Panc1 (cell line): ENCODE measurements at regions not wholly inside any gene's neighbourhood (a gene's known extent, or its start where the extent isn't known, plus 50 kb on each side); places are given as distances from the start of the nearest gene placed in this dataset.

Source experiments
- ATAC-seq: fragments of 200-7000 bp; cut with Tn5 transposase; 2 replicates; pipeline ENCODE4 v1.9.1; 2020; ENCODE audit warnings: mild to moderate bottlenecking, moderate library complexity
- BruUV-seq: library from RNA; stranded (reverse); fragments of 400-500 nt; replicated peaks from 2 replicates; lab custom pipeline; 2021; lab: Mats Ljungman, UMichigan
- CTCF ChIA-PET: fragments of 300-600 bp; sonication (Branson Sonifier 250); formaldehyde crosslinking; loops from one replicate; lab custom pipeline; 2022; ENCODE audit warnings: antibody characterized with exemption; lab: Charles Lee
- POLR2A ChIA-PET: fragments of 300-600 bp; sonication (Branson Sonifier 250); formaldehyde crosslinking; loops from one replicate; lab custom pipeline; 2022; ENCODE audit warnings: antibody characterized with exemption; lab: Charles Lee
- DNase-seq: peaks from one replicate; pipeline ENCODE4 v3.0.0-alpha.2; 2010; ENCODE audit warnings: low read depth, low spot score
- H3K27ac ChIP-seq: 2 replicates; pipeline ENCODE4 v1.5.1; 2011; ENCODE audit warnings: mild to moderate bottlenecking, low read length, inconsistent platforms
- H3K27me3 ChIP-seq: fragments of 200-500 bp; sonication (Bioruptor generic); 2 replicates; pipeline ENCODE4 v1.6.0; 2014; ENCODE audit warnings: low read length, inconsistent platforms; ENCODE audit not compliant: control insufficient read depth, insufficient read depth
- H3K36me3 ChIP-seq: fragments of 200-500 bp; sonication (Bioruptor generic); 2 replicates; pipeline ENCODE4 v1.5.1; 2014; ENCODE audit warnings: inconsistent platforms, mild to moderate bottlenecking, low read length, moderate library complexity; ENCODE audit not compliant: control insufficient read depth, insufficient read depth
- H3K4me1 ChIP-seq: 2 replicates; pipeline ENCODE4 v1.5.1; 2011; ENCODE audit warnings: inconsistent platforms, mild to moderate bottlenecking, low read length, moderate library complexity; ENCODE audit not compliant: control insufficient read depth, insufficient read depth
- H3K4me3 ChIP-seq, 2 experiments: 2 replicates each; pipeline ENCODE4 v1.5.1; 2011 to 2012; ENCODE audit warnings: low read depth in 2 of 2, low read length in 2 of 2, mild to moderate bottlenecking in 2 of 2, inconsistent platforms in 1 of 2, moderate library complexity in 1 of 2
- H3K9me3 ChIP-seq: fragments of 200-500 bp; sonication (Bioruptor generic); 2 replicates; pipeline ENCODE4 v1.5.1; 2014; ENCODE audit warnings: low read depth, mild to moderate bottlenecking, inconsistent platforms, low read length, moderate library complexity; ENCODE audit not compliant: control insufficient read depth, insufficient read depth
- POLR2AphosphoS5 ChIP-seq: IDR thresholded peaks from 2 replicates; pipeline ENCODE4 v1.6.1; 2012; ENCODE audit warnings: mild to moderate bottlenecking, low read depth, low read length, moderate library complexity
- REST ChIP-seq, 2 experiments: IDR thresholded peaks; 2 replicates each; pipeline ENCODE4 v1.6.1; 2011 to 2012; ENCODE audit warnings: low read depth in 2 of 2, control low read depth in 1 of 2, low read length in 1 of 2, mild to moderate bottlenecking in 1 of 2, moderate library complexity in 1 of 2; ENCODE audit not compliant: insufficient read depth in 1 of 2
- SIN3A ChIP-seq: IDR thresholded peaks from 2 replicates; pipeline ENCODE4 v1.6.1; 2012; ENCODE audit warnings: low read depth, mild to moderate bottlenecking, low read length, moderate library complexity, borderline replicate concordance; ENCODE audit not compliant: insufficient read depth
- TCF7L2 ChIP-seq: IDR thresholded peaks from 2 replicates; pipeline ENCODE4 v1.6.1; 2011; ENCODE audit warnings: mild to moderate bottlenecking, low read depth, low read length, inconsistent platforms
- in situ Hi-C: cut with HindIII; loops from 2 replicates; pipeline ENCODE4 v1.10.0; 2016; ENCODE audit warnings: low sequenced_read_pairs, low pct_unique_long_range_greater_than_20kb
- intact Hi-C: fragments of 100-400 bp; cut with micrococcal nuclease; formaldehyde crosslinking; loops from one replicate; pipeline ENCODE4 v1.10.0; 2022; ENCODE audit not compliant: unreplicated experiment
- TF ChIP-seq, protein P1 (sequence below): fragments of 450-650 bp; IDR thresholded peaks from 2 replicates; pipeline ENCODE4 v1.5.1; 2017; ENCODE audit warnings: mild to moderate bottlenecking

DNA sequence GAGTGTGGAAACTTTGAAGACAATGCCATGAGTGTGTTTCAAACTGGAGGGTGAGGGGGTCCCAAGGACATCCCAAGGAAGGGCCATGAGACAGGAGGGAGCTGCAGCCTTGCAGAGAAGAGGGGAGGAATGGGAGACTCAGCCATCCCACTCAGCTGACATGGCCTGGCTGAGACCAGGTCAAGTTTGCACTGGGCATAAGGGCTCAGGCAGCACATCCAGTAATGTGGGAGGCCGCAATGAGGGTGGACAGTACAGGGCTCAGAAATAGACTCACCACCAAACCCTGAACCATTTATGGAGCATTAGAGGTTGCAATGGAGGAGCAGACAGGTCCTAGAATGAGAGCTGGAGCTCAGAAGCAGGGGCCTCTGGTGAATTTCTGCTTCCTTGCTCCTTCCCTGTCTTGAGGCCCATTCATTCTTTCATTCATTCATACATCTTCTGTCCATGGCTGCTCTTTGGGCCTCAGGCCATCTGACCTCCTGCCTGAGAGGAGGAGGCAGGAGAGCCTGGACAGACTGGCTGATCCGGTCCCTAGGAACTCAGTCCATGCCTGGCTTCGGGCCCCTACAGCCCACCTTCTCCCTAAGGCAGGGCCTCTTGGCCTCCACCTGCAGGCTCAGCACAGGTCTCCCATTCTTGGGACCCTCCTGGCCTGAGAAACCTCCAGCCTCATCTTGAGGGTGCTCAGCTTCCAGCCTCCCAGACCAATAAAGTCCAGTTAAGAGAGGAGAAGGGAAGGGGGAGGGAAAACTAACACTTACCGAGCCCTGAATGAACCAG, 70.5 kb upstream of the CDH5 start:
- Histone ChIP-seq H3K9me3 (no peaks in the 10 kb centered on the region), H3K27ac (no peak overlapping the region), H3K36me3 (no peaks in the 10 kb centered on the region), H3K27me3 (no peaks in the 10 kb centered on the region; the same call in none of the 2 replicates), H3K4me1 (no peaks in the 10 kb centered on the region), H3K4me3 (no peak overlapping the region)
- no peak for DNase-seq
- POLR2A ChIA-PET = interaction anchor here (0.5 kb wide), 1 partner anchor 403 kb away, joined by 3 read pairs; no protein-coding TSS in a partner anchor
- no peak for ATAC-seq
- no peak for TF ChIP-seq POLR2AphosphoS5
- TF ChIP-seq REST (IDR thresholded peaks at IDR 0.05; ENCODE audit: insufficient read depth in 1 of 2, low read depth in 2 of 2, low read length in 1 of 2) = no peak
- TF ChIP-seq, protein P1, sequence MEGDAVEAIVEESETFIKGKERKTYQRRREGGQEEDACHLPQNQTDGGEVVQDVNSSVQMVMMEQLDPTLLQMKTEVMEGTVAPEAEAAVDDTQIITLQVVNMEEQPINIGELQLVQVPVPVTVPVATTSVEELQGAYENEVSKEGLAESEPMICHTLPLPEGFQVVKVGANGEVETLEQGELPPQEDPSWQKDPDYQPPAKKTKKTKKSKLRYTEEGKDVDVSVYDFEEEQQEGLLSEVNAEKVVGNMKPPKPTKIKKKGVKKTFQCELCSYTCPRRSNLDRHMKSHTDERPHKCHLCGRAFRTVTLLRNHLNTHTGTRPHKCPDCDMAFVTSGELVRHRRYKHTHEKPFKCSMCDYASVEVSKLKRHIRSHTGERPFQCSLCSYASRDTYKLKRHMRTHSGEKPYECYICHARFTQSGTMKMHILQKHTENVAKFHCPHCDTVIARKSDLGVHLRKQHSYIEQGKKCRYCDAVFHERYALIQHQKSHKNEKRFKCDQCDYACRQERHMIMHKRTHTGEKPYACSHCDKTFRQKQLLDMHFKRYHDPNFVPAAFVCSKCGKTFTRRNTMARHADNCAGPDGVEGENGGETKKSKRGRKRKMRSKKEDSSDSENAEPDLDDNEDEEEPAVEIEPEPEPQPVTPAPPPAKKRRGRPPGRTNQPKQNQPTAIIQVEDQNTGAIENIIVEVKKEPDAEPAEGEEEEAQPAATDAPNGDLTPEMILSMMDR = no peak
- TF ChIP-seq SIN3A = no peak
- in situ Hi-C loops (no loop called here), intact Hi-C loops (no loop called here)
- CTCF ChIA-PET = no interaction called here
- BruUV-seq = no TSS peak

DNA sequence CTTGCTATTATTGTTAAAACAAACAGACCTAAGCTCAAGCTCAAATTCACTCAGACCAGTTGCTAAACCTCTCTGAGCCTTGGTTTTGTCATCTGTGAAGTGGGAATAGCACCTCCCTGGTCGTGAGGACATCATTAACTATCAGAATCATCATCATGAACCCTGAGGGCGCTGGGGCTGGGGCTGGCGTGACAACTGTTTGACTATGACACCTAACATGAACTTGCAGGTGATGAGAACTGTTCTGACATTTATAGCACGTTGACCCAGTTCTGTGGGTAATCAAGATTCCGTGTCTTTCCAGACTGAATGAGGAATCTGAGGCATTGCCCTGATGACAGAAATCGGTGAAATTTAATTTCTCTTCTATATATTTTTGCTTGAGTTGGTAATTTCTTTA, 71.3 kb upstream of the CDH5 start:
- DNase-seq = no peak
- no peak for ATAC-seq
- ChIA-PET POLR2A (no interaction called here), CTCF (no interaction called here)
- no peak overlapping the region for H3K4me3 ChIP-seq
- BruUV-seq = no TSS peak
- no peaks in the 10 kb centered on the region for H3K4me1 ChIP-seq
- H3K36me3 ChIP-seq = no peaks in the 10 kb centered on the region
- TF ChIP-seq POLR2AphosphoS5 = no peak
- TF ChIP-seq REST (IDR thresholded peaks at IDR 0.05; ENCODE audit: insufficient read depth in 1 of 2, low read depth in 2 of 2, low read length in 1 of 2) = no peak
- TF ChIP-seq SIN3A = no peak
- TF ChIP-seq, protein P1 = no peak
- TF ChIP-seq TCF7L2 = no peak
- H3K27ac ChIP-seq = no peak overlapping the region
- intact Hi-C loops = no loop called here
- no peaks in the 10 kb centered on the region for H3K9me3 ChIP-seq
- in situ Hi-C loops = no loop called here
- H3K27me3 ChIP-seq = no peaks in the 10 kb centered on the region; the same call in none of the 2 replicates
